ENCODE measurements at regions not wholly inside any gene's neighbourhood (a gene's known extent, or its start where the extent isn't known, plus 50 kb on each side); places are given as distances from the start of the nearest gene placed in this dataset.

DNA sequence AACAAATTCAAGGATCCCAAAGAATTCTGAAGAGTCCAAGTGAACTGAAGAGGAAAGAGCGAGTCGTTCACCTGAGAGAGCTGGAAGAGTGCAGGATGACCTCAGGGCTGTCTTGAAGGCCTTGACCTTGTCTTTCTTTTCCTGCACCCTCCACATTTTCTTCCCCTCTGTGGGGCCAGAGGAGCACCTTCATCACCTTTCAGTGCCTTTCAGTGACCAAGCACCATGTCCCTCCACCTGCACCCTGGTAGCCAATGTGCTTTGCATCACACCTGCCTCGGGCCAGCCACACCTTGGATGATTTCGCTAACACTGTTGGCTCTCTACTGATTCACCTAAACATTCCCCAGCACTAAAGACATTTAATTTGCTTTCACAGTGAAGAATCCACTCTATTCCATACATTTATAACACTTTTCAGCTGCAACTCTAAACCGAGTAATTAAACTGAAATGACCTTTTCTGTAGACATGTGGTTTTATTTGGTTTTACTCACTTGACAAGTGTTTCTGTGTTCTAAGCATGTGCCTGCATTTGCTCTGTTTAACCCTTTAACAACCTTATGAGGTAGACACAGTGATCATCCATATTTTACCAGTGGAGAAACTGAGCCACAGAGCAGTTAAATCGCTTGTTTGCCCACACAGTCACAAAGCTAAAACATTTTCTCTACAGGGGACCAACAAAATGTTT is 121.3 kb upstream of the CST7 start:
- H3K27me3 ChIP-seq (ENCODE audit: control insufficient read depth, low read length), result no peaks in the 10 kb centered on the region
- no peaks in the 10 kb centered on the region for H3K4me1 ChIP-seq (ENCODE audit: control insufficient read depth, low read length)
- H3F3A ChIP-seq (ENCODE audit: control insufficient read depth, insufficient read depth), result no peaks in the 10 kb centered on the region
- no peak for TF ChIP-seq EZH2phosphoT487 (IDR thresholded peaks at IDR 0.05; ENCODE audit: borderline replicate concordance, low read length)
- TF ChIP-seq, protein P1, sequence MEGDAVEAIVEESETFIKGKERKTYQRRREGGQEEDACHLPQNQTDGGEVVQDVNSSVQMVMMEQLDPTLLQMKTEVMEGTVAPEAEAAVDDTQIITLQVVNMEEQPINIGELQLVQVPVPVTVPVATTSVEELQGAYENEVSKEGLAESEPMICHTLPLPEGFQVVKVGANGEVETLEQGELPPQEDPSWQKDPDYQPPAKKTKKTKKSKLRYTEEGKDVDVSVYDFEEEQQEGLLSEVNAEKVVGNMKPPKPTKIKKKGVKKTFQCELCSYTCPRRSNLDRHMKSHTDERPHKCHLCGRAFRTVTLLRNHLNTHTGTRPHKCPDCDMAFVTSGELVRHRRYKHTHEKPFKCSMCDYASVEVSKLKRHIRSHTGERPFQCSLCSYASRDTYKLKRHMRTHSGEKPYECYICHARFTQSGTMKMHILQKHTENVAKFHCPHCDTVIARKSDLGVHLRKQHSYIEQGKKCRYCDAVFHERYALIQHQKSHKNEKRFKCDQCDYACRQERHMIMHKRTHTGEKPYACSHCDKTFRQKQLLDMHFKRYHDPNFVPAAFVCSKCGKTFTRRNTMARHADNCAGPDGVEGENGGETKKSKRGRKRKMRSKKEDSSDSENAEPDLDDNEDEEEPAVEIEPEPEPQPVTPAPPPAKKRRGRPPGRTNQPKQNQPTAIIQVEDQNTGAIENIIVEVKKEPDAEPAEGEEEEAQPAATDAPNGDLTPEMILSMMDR (IDR thresholded peaks at IDR 0.05; ENCODE audit: low read depth, low read length, poor library complexity, severe bottlenecking), result no peak
- no peaks in the 10 kb centered on the region for H4K20me1 ChIP-seq (ENCODE audit: control insufficient read depth, insufficient read depth, low read depth, low read length)
- H3K9me2 ChIP-seq (replicated peaks; ENCODE audit: control insufficient read depth, low read length), result no peaks in the 10 kb centered on the region
- H3K79me2 ChIP-seq (ENCODE audit: control insufficient read depth, low read length), result no peaks in the 10 kb centered on the region
- no peak overlapping the region for H3K4me3 ChIP-seq (ENCODE audit: low read length)
- H3K9me3 ChIP-seq (ENCODE audit: control insufficient read depth, insufficient read depth, low read length), result no peaks in the 10 kb centered on the region
- no peak overlapping the region for H3K4me2 ChIP-seq (ENCODE audit: low read length)
- no peak overlapping the region for H3K27ac ChIP-seq (ENCODE audit: low read depth, low read length)
- H3K36me3 ChIP-seq (ENCODE audit: control insufficient read depth, low read length), result no peaks in the 10 kb centered on the region

DNA sequence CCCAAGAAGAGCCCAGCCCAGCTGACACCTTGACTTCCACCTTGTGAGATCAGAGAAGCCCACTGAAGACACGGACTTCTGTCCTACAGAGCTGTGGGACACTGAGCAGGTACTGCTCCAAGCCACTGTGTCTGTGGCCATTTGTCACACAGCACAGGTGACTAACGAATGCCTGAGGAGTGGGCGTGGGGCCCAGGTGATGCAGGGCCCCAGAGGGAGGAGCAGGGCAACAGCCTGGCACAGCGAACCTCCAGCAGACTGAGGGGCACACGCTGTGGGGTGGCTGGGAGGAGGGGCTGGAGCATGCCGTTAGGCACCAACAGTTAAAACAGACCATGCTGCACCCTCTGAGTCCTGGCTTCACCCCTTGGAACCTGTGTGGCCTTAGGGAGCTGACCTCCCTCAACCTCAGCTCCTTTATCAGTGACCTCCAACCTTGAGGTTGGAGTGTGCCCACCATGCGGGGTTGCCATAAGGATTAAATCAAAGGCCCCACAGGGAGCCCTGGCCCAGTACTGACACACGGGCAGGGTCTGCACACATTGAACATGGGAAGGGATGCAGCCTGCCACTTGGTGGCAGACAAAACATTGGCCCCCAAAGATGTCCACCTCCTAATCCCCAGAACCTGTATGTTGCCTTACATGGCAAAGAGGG is 119.9 kb upstream of the CST7 start:
- Histone ChIP-seq H3K27ac (ENCODE audit: low read depth, low read length) (no peak overlapping the region), H3K4me3 (ENCODE audit: low read length) (no peak overlapping the region), H4K20me1 (ENCODE audit: control insufficient read depth, insufficient read depth, low read depth, low read length) (no peaks in the 10 kb centered on the region), H3K27me3 (ENCODE audit: control insufficient read depth, low read length) (no peaks in the 10 kb centered on the region), H3K9me3 (ENCODE audit: control insufficient read depth, insufficient read depth, low read length) (no peaks in the 10 kb centered on the region), H3F3A (ENCODE audit: control insufficient read depth, insufficient read depth) (no peaks in the 10 kb centered on the region), H3K4me2 (ENCODE audit: low read length) (no peak overlapping the region), H3K9me2 (replicated peaks; ENCODE audit: control insufficient read depth, low read length) (no peaks in the 10 kb centered on the region), H3K79me2 (ENCODE audit: control insufficient read depth, low read length) (no peaks in the 10 kb centered on the region), H3K4me1 (ENCODE audit: control insufficient read depth, low read length) (no peaks in the 10 kb centered on the region), H3K36me3 (ENCODE audit: control insufficient read depth, low read length) (no peaks in the 10 kb centered on the region)
- TF ChIP-seq, protein P1 (IDR thresholded peaks at IDR 0.05; ENCODE audit: low read depth, low read length, poor library complexity, severe bottlenecking), result no peak
- TF ChIP-seq EZH2phosphoT487 (IDR thresholded peaks at IDR 0.05; ENCODE audit: borderline replicate concordance, low read length), result no peak

DNA sequence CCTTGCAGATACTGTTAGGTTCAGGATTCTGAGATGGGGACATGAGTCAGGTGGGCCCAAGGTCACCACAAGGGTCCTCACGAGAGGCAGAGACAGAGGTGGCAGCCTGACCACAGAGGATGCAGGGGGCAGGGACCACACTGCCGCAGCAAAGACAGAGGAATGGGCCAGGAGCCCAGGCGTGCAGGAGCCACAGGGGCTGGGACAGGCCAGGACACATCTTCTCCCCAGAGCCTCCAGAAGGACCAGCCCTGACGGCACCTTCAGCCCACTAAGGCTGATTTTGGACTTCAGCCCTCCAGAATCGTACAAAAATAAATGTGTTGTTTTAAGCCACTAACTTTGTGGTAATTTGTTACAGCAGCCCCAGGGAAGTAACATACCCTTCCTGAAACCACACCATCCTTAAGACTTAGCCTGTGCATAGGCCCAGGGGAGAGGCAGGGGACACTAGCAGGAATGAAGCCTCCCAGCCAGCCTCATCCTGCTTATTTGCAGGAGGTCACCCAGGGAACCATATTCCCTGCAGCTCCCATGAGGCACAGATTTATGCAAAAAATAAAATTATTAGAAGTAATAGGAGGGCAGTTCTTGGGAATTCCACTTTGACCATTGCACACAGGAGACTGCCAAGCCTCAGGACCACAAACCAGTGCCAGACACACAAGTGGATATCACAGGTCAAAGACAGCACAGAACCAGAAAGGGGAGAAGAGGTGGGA is 119.3 kb upstream of the CST7 start:
- no peaks in the 10 kb centered on the region for H3K4me1 ChIP-seq (ENCODE audit: control insufficient read depth, low read length)
- TF ChIP-seq EZH2phosphoT487 (IDR thresholded peaks at IDR 0.05; ENCODE audit: borderline replicate concordance, low read length), result no peak
- TF ChIP-seq, protein P1 (IDR thresholded peaks at IDR 0.05; ENCODE audit: low read depth, low read length, poor library complexity, severe bottlenecking), result no peak
- no peaks in the 10 kb centered on the region for H4K20me1 ChIP-seq (ENCODE audit: control insufficient read depth, insufficient read depth, low read depth, low read length)
- no peaks in the 10 kb centered on the region for H3K36me3 ChIP-seq (ENCODE audit: control insufficient read depth, low read length)
- no peak overlapping the region for H3K27ac ChIP-seq (ENCODE audit: low read depth, low read length)
- H3K9me2 ChIP-seq (replicated peaks; ENCODE audit: control insufficient read depth, low read length), result no peaks in the 10 kb centered on the region
- H3K27me3 ChIP-seq (ENCODE audit: control insufficient read depth, low read length), result no peaks in the 10 kb centered on the region
- no peak overlapping the region for H3K4me3 ChIP-seq (ENCODE audit: low read length)
- no peaks in the 10 kb centered on the region for H3K9me3 ChIP-seq (ENCODE audit: control insufficient read depth, insufficient read depth, low read length)
- no peak overlapping the region for H3K4me2 ChIP-seq (ENCODE audit: low read length)
- H3K79me2 ChIP-seq (ENCODE audit: control insufficient read depth, low read length), result no peaks in the 10 kb centered on the region
- H3F3A ChIP-seq (ENCODE audit: control insufficient read depth, insufficient read depth), result no peaks in the 10 kb centered on the region

Measured in DOHH2 (cell line).